Neural cell (in vitro differentiated cells): ENCODE measurements at regions not wholly inside any gene's neighbourhood (a gene's known extent, or its start where the extent isn't known, plus 50 kb on each side); places are given as distances from the start of the nearest gene placed in this dataset.

Experiments used
- H2AFZ ChIP-seq: fragments of 200-600, 300-800 bp; sonication (generic), shearing (Covaris generic); 2 replicates; pipeline ENCODE4 v1.6.0; 2014; ENCODE audit warnings: low read depth, mild to moderate bottlenecking, antibody characterized with exemption, low read length, moderate library complexity
- H3F3A ChIP-seq: fragments of 200-600 bp; shearing (Covaris generic); 2 replicates; pipeline ENCODE4 v1.6.1; 2016; ENCODE audit warnings: mild to moderate bottlenecking, moderate library complexity, mixed read lengths, antibody characterized with exemption, low read length; ENCODE audit not compliant: insufficient read depth, poor library complexity, severe bottlenecking
- H3K27ac ChIP-seq: fragments of 200-600, 300-800 bp; sonication (generic), shearing (Covaris generic); 2 replicates; pipeline ENCODE4 v1.5.1; 2014; ENCODE audit warnings: mild to moderate bottlenecking, low read length, moderate library complexity
- H3K27me3 ChIP-seq: fragments of 300-800, 200-600 bp; sonication (generic), shearing (Covaris generic); 2 replicates; pipeline ENCODE4 v1.6.0; 2014; ENCODE audit warnings: mild to moderate bottlenecking, low read depth, low read length, moderate library complexity; ENCODE audit not compliant: insufficient read depth
- H3K36me3 ChIP-seq: fragments of 300-800, 200-600 bp; sonication (generic), shearing (Covaris generic); 2 replicates; pipeline ENCODE4 v1.5.1; 2014; ENCODE audit warnings: mild to moderate bottlenecking, antibody characterized with exemption, low read length, moderate library complexity; ENCODE audit not compliant: insufficient read depth
- H3K4me2 ChIP-seq: fragments of 300-800, 200-600 bp; sonication (generic), shearing (Covaris generic); 2 replicates; pipeline ENCODE4 v1.6.0; 2014; ENCODE audit warnings: mild to moderate bottlenecking, low read length
- H3K4me3 ChIP-seq: fragments of 300-800, 200-600 bp; sonication (generic), shearing (Covaris generic); 2 replicates; pipeline ENCODE4 v1.5.1; 2014; ENCODE audit warnings: mild to moderate bottlenecking, low read length, moderate library complexity
- H3K79me2 ChIP-seq: fragments of 200-600 bp; shearing (Covaris generic); replicated peaks from 2 replicates; pipeline ENCODE4 v1.6.0; 2014; ENCODE audit warnings: mild to moderate bottlenecking, low read length, moderate library complexity; ENCODE audit not compliant: insufficient read depth
- H3K9ac ChIP-seq: fragments of 300-800, 200-600 bp; sonication (generic), shearing (Covaris generic); 2 replicates; pipeline ENCODE4 v1.6.1; 2016; ENCODE audit warnings: mild to moderate bottlenecking, low read length, mixed read lengths
- H3K9me2 ChIP-seq: fragments of 200-600 bp; shearing (Covaris generic); 2 replicates; pipeline ENCODE4 v1.6.1; 2016; ENCODE audit warnings: mild to moderate bottlenecking, low read length, mixed read lengths; ENCODE audit not compliant: insufficient read depth
- H3K9me3 ChIP-seq: fragments of 200-600, 300-800 bp; sonication (generic), shearing (Covaris generic); 2 replicates; pipeline ENCODE4 v1.6.1; 2016; ENCODE audit warnings: mild to moderate bottlenecking, mixed run types, low read length, moderate library complexity, mixed read lengths
- H4K20me1 ChIP-seq: fragments of 200-600 bp; shearing (Covaris generic); 2 replicates; pipeline ENCODE4 v1.6.1; 2016; ENCODE audit warnings: mild to moderate bottlenecking, mixed run types; ENCODE audit not compliant: insufficient read depth
- CTCF ChIP-seq: fragments of 450-650 bp; IDR thresholded peaks from 2 replicates; pipeline ENCODE4 v1.5.1; 2014; ENCODE audit warnings: antibody characterized with exemption, mild to moderate bottlenecking, moderate library complexity; ENCODE audit not compliant: poor library complexity, severe bottlenecking
- EP300 ChIP-seq: fragments of 450-650 bp; conservative IDR thresholded peaks from 2 replicates; pipeline ENCODE4 v1.6.1; 2014; ENCODE audit warnings: antibody characterized with exemption, mild to moderate bottlenecking, moderate library complexity; ENCODE audit not compliant: poor library complexity, severe bottlenecking
- EZH2 ChIP-seq: fragments of 200-600, 300-800 bp; shearing (Covaris generic), sonication (generic); IDR thresholded peaks from 2 replicates; pipeline ENCODE4 v1.6.1; 2014; ENCODE audit warnings: antibody characterized with exemption, low read length, borderline replicate concordance, mild to moderate bottlenecking; ENCODE audit not compliant: insufficient read depth, poor library complexity, severe bottlenecking
- MXI1 ChIP-seq: fragments of 450-650 bp; conservative IDR thresholded peaks from 2 replicates; pipeline ENCODE4 v1.6.1; 2014; ENCODE audit warnings: antibody characterized with exemption, mild to moderate bottlenecking; ENCODE audit not compliant: poor library complexity, severe bottlenecking
- POLR2AphosphoS5 ChIP-seq: IDR thresholded peaks from 2 replicates; pipeline ENCODE4 v1.6.1; 2012
- RAD21 ChIP-seq: fragments of 450-650 bp; conservative IDR thresholded peaks from 2 replicates; pipeline ENCODE4 v1.6.1; 2014; ENCODE audit warnings: antibody characterized with exemption, mild to moderate bottlenecking, moderate library complexity
- REST ChIP-seq: IDR thresholded peaks from 2 replicates; pipeline ENCODE4 v1.6.1; 2012; ENCODE audit warnings: borderline replicate concordance
- SMC3 ChIP-seq: fragments of 450-650 bp; conservative IDR thresholded peaks from 2 replicates; pipeline ENCODE4 v1.6.1; 2014; ENCODE audit warnings: antibody characterized with exemption, mild to moderate bottlenecking, moderate library complexity; ENCODE audit not compliant: poor library complexity
- TAF1 ChIP-seq: IDR thresholded peaks from 2 replicates; pipeline ENCODE4 v1.6.1; 2012; ENCODE audit warnings: low read depth

GRCh38 chr2:187879491-187879890, 325.3 kb upstream of the TFPI start:
- no peaks in the 10 kb centered on the region for H4K20me1 ChIP-seq
- TF ChIP-seq CTCF (no peak), POLR2AphosphoS5 (no peak), TAF1 (no peak), MXI1 (no peak), EP300 (no peak), REST (no peak), EZH2 (no peak), SMC3 (no peak), RAD21 (no peak)
- no peaks in the 10 kb centered on the region for H3K9me2 ChIP-seq
- H3K4me3 ChIP-seq = no peak overlapping the region
- no peak overlapping the region for H3K27ac ChIP-seq
- no peak overlapping the region for H2AFZ ChIP-seq
- no peaks in the 10 kb centered on the region for H3K9me3 ChIP-seq
- no peaks in the 10 kb centered on the region for H3K36me3 ChIP-seq
- H3K9ac ChIP-seq = no peak overlapping the region
- no peaks in the 10 kb centered on the region for H3F3A ChIP-seq
- no peaks in the 10 kb centered on the region for H3K79me2 ChIP-seq
- H3K4me2 ChIP-seq = no peak overlapping the region
- no peaks in the 10 kb centered on the region for H3K27me3 ChIP-seq

- Histone ChIP-seq H3K27me3 (no peaks in the 10 kb centered on the region), H3K4me2 (no peak overlapping the region), H3K4me3 (no peak overlapping the region), H3K9me2 (no peaks in the 10 kb centered on the region), H3K79me2 (no peaks in the 10 kb centered on the region), H3K9me3 (no peaks in the 10 kb centered on the region), H3F3A (no peaks in the 10 kb centered on the region), H4K20me1 (no peaks in the 10 kb centered on the region), H3K9ac (no peak overlapping the region), H3K27ac (no peak overlapping the region), H2AFZ (no peak overlapping the region), H3K36me3 (no peaks in the 10 kb centered on the region)
- TF ChIP-seq REST (no peak), SMC3 (no peak), MXI1 (no peak), POLR2AphosphoS5 (no peak), EP300 (no peak), TAF1 (no peak), CTCF (no peak), EZH2 (no peak), RAD21 (no peak)
Measured at GRCh38 chr2:187884003-187884402, 329.8 kb upstream of the TFPI start.
